ENCODE measurements at regions not wholly inside any gene's neighbourhood (a gene's known extent, or its start where the extent isn't known, plus 50 kb on each side); places are given as distances from the start of the nearest gene placed in this dataset.

- TF ChIP-seq POLR2A (IDR thresholded peaks at IDR 0.05; ENCODE audit: low read depth, low read length) (no peak), CTCF (IDR thresholded peaks at IDR 0.05; ENCODE audit: extremely low read depth in 1 of 2, insufficient read depth in 1 of 2, low read depth in 1 of 2, low read length in 2 of 2) (no peak)
Measured at GRCh38 chr11:90732486-90732885, 509.6 kb upstream of the CHORDC1 start.

All from endothelial cell of umbilical vein (primary cell).